ENCODE measurements at regions not wholly inside any gene's neighbourhood (a gene's known extent, or its start where the extent isn't known, plus 50 kb on each side); places are given as distances from the start of the nearest gene placed in this dataset.
A peak's percentile ranks its signal among the peaks of the same experiment; 100 is the strongest.

GRCh38 chr4:72970756-72971155, 98.8 kb downstream of the COX18 start:
- H3K27ac ChIP-seq: no peak overlapping the region
- no peak for TF ChIP-seq CTCF (conservative IDR thresholded peaks at IDR 0.05; ENCODE audit: low read depth)
- CTCF ChIA-PET: no interaction called here
- no peak for DNase-seq (ENCODE audit: low spot score)
- POLR2A ChIA-PET (ENCODE audit: low non-redundant PET): no interaction called here

- ChIA-PET POLR2A (ENCODE audit: low non-redundant PET) (no interaction called here), CTCF (interaction anchor here (0.6 kb wide), 1 partner anchor 1165 kb away, joined by 3 read pairs; no protein-coding TSS in a partner anchor)
- TF ChIP-seq CTCF (conservative IDR thresholded peaks at IDR 0.05; ENCODE audit: low read depth): no peak
- H3K27ac ChIP-seq: no peak overlapping the region
- DNase-seq (ENCODE audit: low spot score): no peak
These were observed 99.5 kb downstream of the COX18 start for GRCh38 chr4:72969976-72970375.

GRCh38 chr4:72966652-72967051, 102.9 kb downstream of the COX18 start:
- POLR2A ChIA-PET (ENCODE audit: low non-redundant PET): no interaction called here
- DNase-seq (ENCODE audit: low spot score): no peak
- no peak for TF ChIP-seq CTCF (conservative IDR thresholded peaks at IDR 0.05; ENCODE audit: low read depth)
- no peak overlapping the region for H3K27ac ChIP-seq
- CTCF ChIA-PET: no interaction called here

- DNase-seq (ENCODE audit: low spot score): no peak
- ChIA-PET CTCF (no interaction called here), POLR2A (ENCODE audit: low non-redundant PET) (no interaction called here)
- no peak overlapping the region for H3K27ac ChIP-seq
- no peak for TF ChIP-seq CTCF (conservative IDR thresholded peaks at IDR 0.05; ENCODE audit: low read depth)
These were observed 110.1 kb downstream of the COX18 start for GRCh38 chr4:72959411-72959810.

- POLR2A ChIA-PET (ENCODE audit: low non-redundant PET): no interaction called here
- CTCF ChIA-PET: no interaction called here
- DNase-seq (ENCODE audit: low spot score): no peak
- no peak overlapping the region for H3K27ac ChIP-seq
- no peak for TF ChIP-seq CTCF (conservative IDR thresholded peaks at IDR 0.05; ENCODE audit: low read depth)
These were observed 114.7 kb downstream of the COX18 start for GRCh38 chr4:72954811-72955210.

GRCh38 chr4:72953571-72953970, 115.9 kb downstream of the COX18 start:
- CTCF ChIA-PET: no interaction called here
- no peak for TF ChIP-seq CTCF (conservative IDR thresholded peaks at IDR 0.05; ENCODE audit: low read depth)
- POLR2A ChIA-PET (ENCODE audit: low non-redundant PET): no interaction called here
- no peak overlapping the region for H3K27ac ChIP-seq
- no peak for DNase-seq (ENCODE audit: low spot score)

- CTCF ChIA-PET: no interaction called here
- TF ChIP-seq CTCF (conservative IDR thresholded peaks at IDR 0.05; ENCODE audit: low read depth): no peak
- H3K27ac ChIP-seq: no peak overlapping the region
- peak; percentile 54 for DNase-seq (ENCODE audit: low spot score)
- POLR2A ChIA-PET (ENCODE audit: low non-redundant PET): no interaction called here
These were observed 117.9 kb downstream of the COX18 start for GRCh38 chr4:72951628-72952027.

Data from RWPE1 (cell line).